ENCODE measurements at regions not wholly inside any gene's neighbourhood (a gene's known extent, or its start where the extent isn't known, plus 50 kb on each side); places are given as distances from the start of the nearest gene placed in this dataset.

GRCh38 chr6:105990151-105990550 is 96.0 kb upstream of the PRDM1 start:
- no peak for DNase-seq

DNA sequence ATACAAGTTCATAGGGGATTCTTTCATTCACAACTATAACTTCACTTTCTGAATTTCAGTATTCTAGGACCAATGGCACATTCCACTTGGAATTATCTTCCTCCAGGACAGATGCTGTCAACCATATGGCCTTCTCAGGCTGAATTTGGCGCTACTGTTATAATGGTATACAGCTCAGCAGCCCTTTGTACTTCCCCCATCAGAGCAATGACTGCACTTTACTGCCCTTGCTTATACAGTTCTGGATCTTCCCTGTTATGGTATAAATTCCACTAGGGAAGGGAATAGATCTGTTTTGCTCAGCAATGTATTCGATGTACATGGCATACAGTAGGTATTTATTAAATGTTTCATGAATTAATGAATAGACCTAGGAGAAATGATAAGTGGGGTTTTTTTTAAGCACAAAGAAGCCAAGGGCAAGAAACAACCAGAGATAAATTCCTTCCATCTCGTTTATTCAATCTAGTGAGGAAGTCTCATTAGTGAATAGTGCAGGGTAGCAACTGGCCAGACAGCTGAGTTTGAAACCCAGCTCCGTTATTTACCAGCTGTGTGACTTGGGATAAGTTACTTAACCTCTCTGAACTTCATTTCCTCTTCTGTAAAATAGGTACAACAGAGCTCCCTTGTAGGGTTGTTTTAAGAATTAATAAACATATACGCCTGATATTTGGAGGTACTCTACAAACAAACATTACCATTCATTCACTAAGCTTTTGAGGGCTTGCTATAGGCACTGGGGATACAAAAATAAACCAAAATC is 97.1 kb upstream of the PRDM1 start:
- DNase-seq: no peak

- no peak for DNase-seq
Measured at GRCh38 chr6:105988321-105988720, 97.8 kb upstream of the PRDM1 start.

- no peak for DNase-seq
Measured at GRCh38 chr6:105987516-105987915, 98.6 kb upstream of the PRDM1 start.

GRCh38 chr6:105986998-105987397 is 99.1 kb upstream of the PRDM1 start:
- DNase-seq: no peak

DNA sequence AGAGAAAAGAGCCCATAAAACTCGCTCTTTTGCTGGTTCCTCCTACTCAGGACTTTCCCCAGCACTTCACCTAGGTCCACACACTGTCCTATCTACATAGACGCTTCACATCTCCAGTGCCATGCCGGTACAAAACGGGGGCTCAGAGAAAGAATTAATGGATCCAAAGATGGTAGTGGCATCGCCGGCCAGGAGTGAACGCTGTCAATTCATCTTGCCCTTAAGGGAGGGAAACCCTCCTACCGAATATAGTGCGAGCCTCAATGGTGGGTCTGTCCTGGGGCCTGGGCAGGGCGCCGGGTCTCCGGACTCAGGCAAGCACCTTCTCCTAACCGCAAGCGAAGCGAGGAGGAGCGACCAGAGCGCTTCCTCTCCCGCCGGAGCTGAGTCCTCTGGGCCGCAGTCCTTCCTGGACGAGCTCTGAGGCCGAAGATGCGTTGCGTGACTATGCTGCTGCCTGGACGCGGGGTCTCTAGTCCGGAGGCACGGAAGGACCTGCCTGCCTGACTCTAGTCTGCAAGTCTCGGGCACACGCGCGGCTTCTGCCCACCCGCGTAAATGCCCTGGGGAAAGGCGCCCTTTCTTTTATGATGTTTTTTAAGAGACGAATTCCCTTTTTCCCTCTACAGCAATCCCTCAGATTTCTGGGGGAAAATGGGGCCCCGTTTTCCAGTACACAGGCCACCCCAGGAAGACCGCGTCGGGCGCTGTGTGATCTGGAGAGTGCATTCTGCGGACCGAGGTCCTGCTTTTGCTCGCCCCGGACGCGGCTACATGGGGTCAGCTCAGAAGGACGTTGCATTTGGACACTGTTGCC is 100.1 kb upstream of the PRDM1 start:
- no peak for DNase-seq

DNA sequence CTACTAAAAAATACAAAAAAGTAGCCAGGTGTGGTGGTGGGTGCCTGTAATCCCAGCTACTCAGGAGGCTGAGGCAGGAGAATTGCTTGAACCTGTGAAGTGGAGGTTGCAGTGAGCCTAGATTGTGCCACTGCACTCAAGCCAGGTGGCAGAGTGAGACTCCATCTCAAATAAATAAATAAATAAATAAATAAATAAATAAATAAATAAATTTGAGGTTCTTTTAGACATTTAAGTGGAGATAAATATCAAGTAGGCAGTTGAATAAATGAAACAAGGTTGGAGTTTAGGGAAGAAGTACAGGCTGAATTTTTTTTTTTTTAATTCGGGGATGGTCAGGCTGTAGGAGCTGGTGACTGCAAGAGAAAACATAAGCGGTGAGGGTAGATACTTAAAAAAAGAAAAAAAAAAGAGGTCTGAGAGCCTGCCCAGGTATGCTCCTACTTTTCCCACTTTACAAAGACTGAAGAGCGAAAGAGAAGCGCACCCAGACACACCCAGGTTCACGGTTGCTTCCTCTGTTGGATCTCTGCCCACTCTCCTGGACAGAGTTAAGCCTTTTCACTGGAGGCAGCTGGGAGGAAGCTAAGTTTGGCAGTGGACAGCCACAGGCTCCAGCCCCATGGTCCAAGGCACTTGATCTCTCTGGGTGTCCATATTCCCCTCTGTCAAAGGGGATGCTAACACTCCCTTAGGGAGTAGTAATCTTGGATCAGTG is 100.9 kb upstream of the PRDM1 start:
- DNase-seq: no peak

DNA sequence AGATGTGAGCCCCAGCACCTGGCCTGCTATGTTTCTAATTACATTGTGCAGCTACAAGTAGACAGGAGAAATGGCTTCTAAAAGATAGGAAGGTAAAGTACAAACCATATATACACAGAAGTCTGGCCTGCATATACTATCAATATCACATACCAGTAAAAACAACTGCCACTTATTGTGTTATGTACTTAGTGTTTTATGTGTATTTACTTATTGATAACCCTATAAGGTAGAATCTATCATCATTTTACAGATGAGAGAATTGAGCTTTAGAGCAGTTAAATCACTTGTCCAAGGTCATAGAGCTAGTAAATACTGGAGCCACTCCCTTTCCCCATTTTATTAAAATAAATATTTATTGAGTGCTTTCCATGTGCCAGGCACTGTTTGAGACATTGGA is 102.4 kb upstream of the PRDM1 start:
- no peak for DNase-seq

- DNase-seq: no peak
Measured at GRCh38 chr6:105982761-105983540, 103.2 kb upstream of the PRDM1 start.

GRCh38 chr6:105981888-105982358 is 104.2 kb upstream of the PRDM1 start:
- DNase-seq: no peak

DNA sequence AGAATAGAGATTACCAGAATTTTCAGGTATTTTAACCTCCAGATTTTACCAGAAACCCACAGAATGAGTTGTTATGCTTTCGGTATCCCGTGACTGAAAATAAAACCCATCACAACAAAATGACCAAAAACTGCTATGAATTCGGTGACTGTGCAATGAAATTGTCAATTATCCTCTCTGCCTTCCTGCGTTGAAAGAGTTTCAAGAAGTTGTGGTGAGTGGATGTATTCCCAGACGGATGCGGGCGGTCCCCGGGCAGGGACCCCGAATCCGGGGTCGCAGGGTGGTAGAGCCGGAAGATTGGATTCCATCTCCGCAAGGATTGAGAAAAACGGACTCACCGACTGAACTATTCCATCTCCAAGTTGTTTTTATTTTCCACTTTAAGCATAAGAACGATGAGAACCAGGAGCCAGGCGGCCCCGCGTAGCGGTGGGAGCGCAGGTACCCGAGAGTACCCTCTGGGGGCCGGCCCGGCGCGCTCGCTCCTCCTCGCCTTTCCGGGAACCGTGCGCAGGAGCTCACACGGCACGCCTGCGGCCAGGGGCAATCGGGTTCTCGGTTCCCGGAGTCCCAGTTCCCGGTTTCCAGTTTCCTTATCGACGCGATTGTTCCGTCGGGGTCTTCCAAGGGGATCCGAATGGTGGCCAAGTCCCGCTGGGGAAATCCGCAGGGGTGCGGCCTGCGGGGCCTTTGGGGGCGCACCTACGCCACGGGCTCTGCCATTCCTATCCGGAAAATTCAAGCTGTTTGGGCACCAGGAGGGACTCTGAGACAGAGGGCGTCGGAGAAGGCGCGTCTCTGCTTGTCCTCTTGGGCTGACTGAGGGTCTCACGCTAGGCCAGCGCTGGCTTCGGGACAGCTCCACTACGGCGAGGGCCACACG is 104.9 kb upstream of the PRDM1 start:
- no peak for DNase-seq

- no peak for DNase-seq
Measured at GRCh38 chr6:105978974-105979373, 107.2 kb upstream of the PRDM1 start.

DNA sequence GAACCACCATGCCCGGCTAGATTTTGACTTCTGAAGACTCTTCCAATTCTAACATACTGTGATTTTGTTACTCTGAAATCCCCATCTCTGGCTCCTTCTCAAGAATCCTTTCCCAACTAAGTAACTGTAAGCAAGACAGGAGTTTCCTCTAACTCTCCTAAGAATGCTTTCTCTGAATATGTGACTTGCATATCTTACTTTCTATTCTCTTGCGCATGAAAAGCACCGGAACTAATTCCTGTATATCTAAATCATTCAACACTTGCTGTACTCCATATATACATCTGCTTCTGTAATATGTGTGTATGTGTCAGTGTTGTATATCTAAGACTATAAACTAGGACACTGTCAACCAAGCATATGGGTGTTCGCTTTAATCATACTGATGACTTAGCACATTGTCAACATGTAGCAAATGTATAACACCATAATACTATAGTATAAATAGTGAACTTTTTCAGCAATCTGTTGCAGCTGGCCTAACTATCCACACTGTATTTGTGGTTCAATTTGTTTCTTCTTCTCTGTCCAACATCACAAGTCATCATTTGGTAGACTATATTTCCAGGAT is 108.1 kb upstream of the PRDM1 start:
- DNase-seq: no peak

DNA sequence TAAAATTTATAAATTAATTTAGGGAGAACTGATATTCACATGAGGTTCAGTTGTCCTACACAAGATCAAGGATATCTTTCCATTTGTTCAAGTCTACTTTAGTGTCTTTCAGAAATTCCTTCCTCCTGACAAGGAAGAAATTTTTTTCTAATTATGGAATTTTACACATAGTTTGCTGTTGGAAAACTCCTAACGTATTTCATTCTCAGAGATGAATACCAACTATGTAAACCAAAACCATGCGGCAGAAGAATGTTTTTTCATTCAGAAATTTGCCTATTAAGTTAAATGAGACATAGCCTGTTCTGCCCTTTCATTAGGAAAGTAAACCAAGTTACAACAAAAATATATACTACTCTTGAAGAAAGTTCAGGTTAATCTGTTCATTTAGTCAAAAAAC is 111.2 kb upstream of the PRDM1 start:
- DNase-seq: no peak

- no peak for DNase-seq
Measured at GRCh38 chr6:105972440-105972839, 113.7 kb upstream of the PRDM1 start.

- DNase-seq: no peak
Measured at GRCh38 chr6:105968603-105969333, 117.4 kb upstream of the PRDM1 start.

- DNase-seq: no peak
Measured at GRCh38 chr6:105967917-105968602, 118.1 kb upstream of the PRDM1 start.

DNA sequence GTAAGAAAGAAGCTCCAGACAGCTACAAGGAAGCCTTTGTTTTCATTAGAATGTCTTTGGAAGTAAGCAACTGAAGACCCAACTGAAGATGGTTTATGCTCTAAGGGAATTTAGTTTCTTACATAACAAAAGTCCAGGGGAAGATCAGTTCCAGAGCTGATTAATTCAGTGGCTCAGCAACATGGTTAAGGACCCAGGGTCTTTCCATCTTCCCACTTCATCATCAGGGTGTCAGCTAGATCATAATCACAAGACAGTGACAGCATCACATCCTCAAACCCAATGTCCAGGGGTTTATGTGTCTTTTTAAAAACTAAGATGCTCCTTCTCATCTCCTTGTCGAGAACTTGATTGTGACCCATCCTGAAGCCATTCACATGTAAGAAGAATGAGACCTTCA is 119.7 kb upstream of the PRDM1 start:
- DNase-seq: no peak

DNA sequence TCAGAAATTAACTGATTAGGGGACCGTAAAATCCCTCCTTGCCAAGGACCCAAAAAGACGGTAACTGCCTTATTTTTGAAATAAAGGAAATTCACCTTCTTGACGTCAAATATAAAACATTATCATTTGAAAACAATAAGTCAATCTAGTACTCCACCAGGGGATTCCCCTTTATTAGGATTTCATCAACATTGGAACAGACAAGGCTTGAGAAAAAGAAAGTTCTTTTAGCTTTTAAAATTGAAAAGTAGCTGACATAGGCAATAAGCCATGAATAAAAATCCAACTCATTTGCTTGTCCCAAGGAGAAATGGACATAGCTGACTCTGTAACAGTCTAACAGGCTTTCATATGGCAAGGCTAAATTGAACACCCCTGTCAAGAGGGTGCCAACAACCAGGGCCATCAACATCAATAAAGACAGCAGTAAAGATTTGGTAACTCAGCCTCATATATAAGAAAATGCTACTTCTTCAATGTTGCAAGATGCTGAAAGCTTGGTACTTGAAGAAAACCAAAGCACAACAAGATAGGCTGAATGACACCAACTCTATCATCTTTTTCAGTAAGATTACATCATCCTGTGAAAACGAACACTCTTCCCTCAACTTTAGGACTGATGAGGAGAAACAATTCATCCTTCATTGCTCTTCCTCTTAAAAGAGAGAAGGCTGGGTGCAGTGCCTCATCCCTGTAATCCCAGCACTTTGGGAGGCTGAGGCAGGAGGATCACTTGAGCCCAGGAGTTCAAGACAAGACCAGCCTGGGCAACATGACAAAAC is 121.0 kb upstream of the PRDM1 start:
- DNase-seq: no peak

All from right forelimb (tissue), 1 donor.